Mucosa of descending colon (tissue), 3 donors: ENCODE measurements at regions not wholly inside any gene's neighbourhood (a gene's known extent, or its start where the extent isn't known, plus 50 kb on each side); places are given as distances from the start of the nearest gene placed in this dataset.

Experiments used
- ATAC-seq: fragments of 200-7000 bp; cut with Tn5 transposase; one replicate; pipeline ENCODE4 v1.9.1; 2020; ENCODE audit warnings: mild to moderate bottlenecking, moderate library complexity
- DNase-seq, 3 donors: peaks; one replicate each; pipeline ENCODE4 v3.0.0-alpha.2; 2020
- H3K36me3 ChIP-seq: fragments of 200-600 bp; one replicate; pipeline ENCODE4 v1.8.0; 2021; ENCODE audit warnings: low read depth, mild to moderate bottlenecking
- H3K4me1 ChIP-seq: fragments of 200-600 bp; one replicate; pipeline ENCODE4 v1.8.0; 2021; ENCODE audit warnings: low read depth, mild to moderate bottlenecking
- H3K4me3 ChIP-seq: fragments of 200-600 bp; one replicate; pipeline ENCODE4 v1.8.0; 2021; ENCODE audit warnings: mild to moderate bottlenecking
- H3K9me3 ChIP-seq: fragments of 200-600 bp; one replicate; pipeline ENCODE4 v1.8.0; 2021; ENCODE audit warnings: mild to moderate bottlenecking
- intact Hi-C, 2 donors: fragments of 100-400 bp; cut with DNase I in 1 of 2; cut with micrococcal nuclease in 1 of 2; formaldehyde crosslinking; loops; one replicate each; pipeline versions ENCODE4 v1.11.0 to v1.11.1; 2022; cut with DNase I, micrococcal nuclease
- TF ChIP-seq, protein P1 (sequence below): fragments of 200-600 bp; IDR thresholded peaks from one replicate; pipeline ENCODE4 v1.8.0; 2022; ENCODE audit warnings: antibody characterized with exemption, mild to moderate bottlenecking
- donor health status: DM: no; HTN: no; CAD: no; lungs with moderate emphysema.
- donor health status: DM: no; HTN: no; CAD: no.
- donor health status: DM: no; HTN: yes; CAD: no.

DNA sequence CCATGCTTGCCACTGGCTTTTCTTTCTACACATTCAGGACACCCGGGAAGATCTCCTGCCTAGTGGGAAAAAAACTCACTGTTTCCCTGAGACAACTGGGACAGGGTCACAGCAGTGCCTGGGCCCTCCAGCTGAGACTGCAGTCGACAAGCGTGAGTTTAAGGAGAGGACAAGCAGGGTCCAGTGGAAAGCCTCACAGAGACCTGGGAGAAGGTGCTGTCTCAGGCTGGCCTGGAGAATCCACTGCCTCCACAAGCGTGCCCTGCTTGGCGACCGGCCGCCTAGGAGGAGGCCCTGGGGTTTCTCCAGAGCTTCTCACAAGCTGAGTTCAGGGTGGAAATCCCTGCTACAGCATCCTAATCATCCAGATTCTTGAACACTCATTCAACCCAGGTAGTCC is 519.6 kb upstream of the RAB6C start:
- intact Hi-C loops, result no loop called here
- Histone ChIP-seq H3K9me3 (no peaks in the 10 kb centered on the region), H3K4me1 (no peaks in the 10 kb centered on the region), H3K4me3 (no peak overlapping the region), H3K36me3 (no peaks in the 10 kb centered on the region)
- TF ChIP-seq, protein P1, sequence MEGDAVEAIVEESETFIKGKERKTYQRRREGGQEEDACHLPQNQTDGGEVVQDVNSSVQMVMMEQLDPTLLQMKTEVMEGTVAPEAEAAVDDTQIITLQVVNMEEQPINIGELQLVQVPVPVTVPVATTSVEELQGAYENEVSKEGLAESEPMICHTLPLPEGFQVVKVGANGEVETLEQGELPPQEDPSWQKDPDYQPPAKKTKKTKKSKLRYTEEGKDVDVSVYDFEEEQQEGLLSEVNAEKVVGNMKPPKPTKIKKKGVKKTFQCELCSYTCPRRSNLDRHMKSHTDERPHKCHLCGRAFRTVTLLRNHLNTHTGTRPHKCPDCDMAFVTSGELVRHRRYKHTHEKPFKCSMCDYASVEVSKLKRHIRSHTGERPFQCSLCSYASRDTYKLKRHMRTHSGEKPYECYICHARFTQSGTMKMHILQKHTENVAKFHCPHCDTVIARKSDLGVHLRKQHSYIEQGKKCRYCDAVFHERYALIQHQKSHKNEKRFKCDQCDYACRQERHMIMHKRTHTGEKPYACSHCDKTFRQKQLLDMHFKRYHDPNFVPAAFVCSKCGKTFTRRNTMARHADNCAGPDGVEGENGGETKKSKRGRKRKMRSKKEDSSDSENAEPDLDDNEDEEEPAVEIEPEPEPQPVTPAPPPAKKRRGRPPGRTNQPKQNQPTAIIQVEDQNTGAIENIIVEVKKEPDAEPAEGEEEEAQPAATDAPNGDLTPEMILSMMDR, result no peak
- DNase-seq (no peak), ATAC-seq (no peak)

DNA sequence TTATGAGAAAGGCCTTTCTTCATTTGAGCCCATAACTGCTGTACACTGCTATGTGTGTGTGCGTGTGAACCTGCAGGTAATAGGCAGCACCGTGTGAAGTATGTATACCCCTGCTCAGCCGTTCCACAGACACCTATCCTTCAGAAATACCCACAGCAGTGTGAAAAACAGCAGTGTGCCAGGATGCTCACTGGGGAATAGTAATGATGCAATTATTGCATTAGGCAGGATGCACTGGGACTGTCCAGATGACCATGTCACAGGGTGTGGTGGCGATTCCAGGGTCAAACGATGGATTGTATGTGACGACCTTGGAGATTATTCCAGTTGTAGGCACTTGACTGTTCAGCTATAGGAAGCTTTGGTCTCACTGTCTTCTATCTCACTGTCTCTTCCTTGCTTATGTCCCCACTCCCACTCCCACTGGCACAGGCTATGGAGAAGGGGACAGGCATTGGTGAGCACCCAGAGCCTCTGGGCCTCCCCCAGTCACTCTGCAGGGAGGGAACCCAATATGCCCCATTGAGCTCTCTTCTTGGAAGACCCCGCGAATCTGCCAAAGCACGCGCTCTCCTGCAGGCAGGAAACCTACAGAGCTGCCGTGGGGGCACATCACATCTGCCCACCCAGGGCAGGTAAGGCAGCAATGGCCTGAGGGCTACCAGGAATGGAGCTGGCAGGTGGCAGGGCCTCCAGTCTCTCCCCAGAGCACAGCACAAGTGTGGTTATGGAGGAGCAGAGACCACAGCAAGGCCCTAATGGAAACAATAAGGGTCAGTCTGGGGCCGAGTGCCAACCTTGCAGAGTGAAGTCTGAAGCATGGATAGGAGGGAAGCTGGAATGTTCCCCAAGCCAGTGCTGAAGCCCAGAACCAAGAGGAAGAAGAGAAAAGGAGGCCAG is 518.9 kb upstream of the RAB6C start:
- DNase-seq, result no peak
- Histone ChIP-seq H3K36me3 (no peaks in the 10 kb centered on the region), H3K9me3 (no peaks in the 10 kb centered on the region), H3K4me1 (no peaks in the 10 kb centered on the region), H3K4me3 (no peak overlapping the region)
- TF ChIP-seq, protein P1, result no peak
- ATAC-seq, result no peak
- intact Hi-C loops, result no loop called here

DNA sequence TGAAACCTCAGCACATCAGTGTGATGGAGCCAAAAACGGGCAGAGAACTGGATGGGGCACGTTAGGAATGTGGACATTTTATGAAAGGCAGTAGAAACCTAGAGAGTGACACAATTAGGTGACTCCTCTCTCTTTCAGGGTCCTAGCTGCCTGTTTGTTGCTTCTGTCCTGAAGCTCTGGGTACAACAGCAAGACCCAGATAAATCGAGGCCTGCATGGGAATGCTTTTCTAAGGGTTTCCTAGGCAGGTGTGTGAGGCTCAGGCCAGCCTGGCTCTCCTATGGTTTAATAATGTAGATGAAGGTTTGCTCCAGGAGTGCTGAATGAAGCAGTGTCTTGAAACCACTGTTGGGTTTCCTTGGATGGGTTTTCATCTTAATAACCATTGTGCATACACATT is 517.1 kb upstream of the RAB6C start:
- no peaks in the 10 kb centered on the region for H3K4me1 ChIP-seq
- TF ChIP-seq, protein P1, result no peak
- H3K36me3 ChIP-seq, result no peaks in the 10 kb centered on the region
- no peak for DNase-seq
- no peak for ATAC-seq
- H3K9me3 ChIP-seq, result no peaks in the 10 kb centered on the region
- H3K4me3 ChIP-seq, result no peak overlapping the region
- intact Hi-C loops, result no loop called here

DNA sequence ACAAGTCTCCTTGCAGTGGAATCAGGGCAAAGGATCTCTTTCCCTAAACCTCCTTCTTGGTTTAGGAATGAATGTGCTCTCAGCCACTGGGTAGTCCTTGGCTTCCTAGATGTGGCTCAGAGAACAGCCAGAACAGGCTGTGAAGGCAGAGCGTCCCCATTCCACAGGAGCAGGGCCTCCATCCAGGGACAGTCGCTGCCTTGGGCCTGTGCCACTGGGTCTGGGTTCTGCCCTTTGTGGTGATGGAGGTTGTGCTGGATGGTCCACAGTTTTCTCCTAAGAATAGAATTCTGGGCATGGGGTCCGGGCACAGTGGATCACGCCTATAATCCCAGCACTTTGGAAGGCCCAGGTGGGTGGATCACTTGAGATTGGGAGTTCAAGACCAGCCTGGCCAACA is 516.5 kb upstream of the RAB6C start:
- no peaks in the 10 kb centered on the region for H3K36me3 ChIP-seq
- no peaks in the 10 kb centered on the region for H3K9me3 ChIP-seq
- intact Hi-C loops, result no loop called here
- no peaks in the 10 kb centered on the region for H3K4me1 ChIP-seq
- DNase-seq, result no peak
- no peak overlapping the region for H3K4me3 ChIP-seq
- TF ChIP-seq, protein P1, result no peak
- no peak for ATAC-seq

DNA sequence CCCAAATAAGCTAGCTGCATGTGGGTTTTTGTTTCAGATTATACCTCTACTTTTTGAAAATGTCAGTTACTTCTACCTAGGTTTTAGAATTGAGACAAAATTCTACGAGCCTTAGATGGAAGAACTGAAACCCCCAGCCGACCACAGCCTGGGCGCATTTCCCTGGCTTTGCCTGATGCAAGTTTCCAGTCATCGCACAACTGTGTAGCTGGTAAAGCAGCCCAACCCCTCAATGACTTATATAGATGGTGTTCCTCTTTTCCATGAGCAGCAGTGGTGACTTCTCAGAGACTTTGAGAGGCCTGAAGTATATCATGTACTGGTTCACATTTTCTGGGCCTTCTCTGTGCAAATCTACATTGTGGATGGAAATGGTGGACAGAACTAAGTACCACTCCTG is 515.4 kb upstream of the RAB6C start:
- TF ChIP-seq, protein P1, result no peak
- intact Hi-C loops, result no loop called here
- no peak overlapping the region for H3K4me3 ChIP-seq
- H3K36me3 ChIP-seq, result no peaks in the 10 kb centered on the region
- DNase-seq (peak in 1 of 3 donors; percentile 12), ATAC-seq (no peak)
- H3K9me3 ChIP-seq, result no peaks in the 10 kb centered on the region
- no peaks in the 10 kb centered on the region for H3K4me1 ChIP-seq
